GM20000 (cell line): ENCODE measurements at regions not wholly inside any gene's neighbourhood (a gene's known extent, or its start where the extent isn't known, plus 50 kb on each side); places are given as distances from the start of the nearest gene placed in this dataset.

ENCODE experiments used
- DNase-seq: peaks from one replicate; pipeline ENCODE4 v3.0.0; 2012; ENCODE audit warnings: low spot score
- TF ChIP-seq, protein P1 (sequence below): IDR thresholded peaks from 2 replicates; pipeline ENCODE4 v1.5.1; 2012; ENCODE audit warnings: mild to moderate bottlenecking, control low read depth; ENCODE audit errors: extremely low read depth, missing control alignments

DNA sequence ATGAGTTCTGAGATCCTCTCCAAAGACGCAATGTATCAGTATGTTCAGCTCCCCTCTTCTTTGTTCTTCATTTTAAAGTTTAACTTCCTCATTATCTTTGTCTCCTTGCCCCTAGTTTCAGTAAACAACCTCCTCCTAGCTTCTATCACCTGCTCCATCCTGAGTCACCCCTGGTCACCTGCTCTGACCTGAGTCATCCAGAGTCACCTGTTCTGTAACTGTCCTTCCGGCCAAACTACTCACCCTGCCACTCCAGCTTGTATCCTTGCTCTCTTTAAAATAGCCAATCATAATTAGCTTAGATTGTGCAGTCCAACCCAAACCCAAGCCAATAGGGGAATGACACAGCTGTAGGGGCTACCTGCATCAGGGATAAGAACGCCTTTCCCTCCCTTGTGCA lies 332.0 kb downstream of the OLFM3 start:
- DNase-seq: no peak
- TF ChIP-seq, protein P1, sequence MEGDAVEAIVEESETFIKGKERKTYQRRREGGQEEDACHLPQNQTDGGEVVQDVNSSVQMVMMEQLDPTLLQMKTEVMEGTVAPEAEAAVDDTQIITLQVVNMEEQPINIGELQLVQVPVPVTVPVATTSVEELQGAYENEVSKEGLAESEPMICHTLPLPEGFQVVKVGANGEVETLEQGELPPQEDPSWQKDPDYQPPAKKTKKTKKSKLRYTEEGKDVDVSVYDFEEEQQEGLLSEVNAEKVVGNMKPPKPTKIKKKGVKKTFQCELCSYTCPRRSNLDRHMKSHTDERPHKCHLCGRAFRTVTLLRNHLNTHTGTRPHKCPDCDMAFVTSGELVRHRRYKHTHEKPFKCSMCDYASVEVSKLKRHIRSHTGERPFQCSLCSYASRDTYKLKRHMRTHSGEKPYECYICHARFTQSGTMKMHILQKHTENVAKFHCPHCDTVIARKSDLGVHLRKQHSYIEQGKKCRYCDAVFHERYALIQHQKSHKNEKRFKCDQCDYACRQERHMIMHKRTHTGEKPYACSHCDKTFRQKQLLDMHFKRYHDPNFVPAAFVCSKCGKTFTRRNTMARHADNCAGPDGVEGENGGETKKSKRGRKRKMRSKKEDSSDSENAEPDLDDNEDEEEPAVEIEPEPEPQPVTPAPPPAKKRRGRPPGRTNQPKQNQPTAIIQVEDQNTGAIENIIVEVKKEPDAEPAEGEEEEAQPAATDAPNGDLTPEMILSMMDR: no peak

DNA sequence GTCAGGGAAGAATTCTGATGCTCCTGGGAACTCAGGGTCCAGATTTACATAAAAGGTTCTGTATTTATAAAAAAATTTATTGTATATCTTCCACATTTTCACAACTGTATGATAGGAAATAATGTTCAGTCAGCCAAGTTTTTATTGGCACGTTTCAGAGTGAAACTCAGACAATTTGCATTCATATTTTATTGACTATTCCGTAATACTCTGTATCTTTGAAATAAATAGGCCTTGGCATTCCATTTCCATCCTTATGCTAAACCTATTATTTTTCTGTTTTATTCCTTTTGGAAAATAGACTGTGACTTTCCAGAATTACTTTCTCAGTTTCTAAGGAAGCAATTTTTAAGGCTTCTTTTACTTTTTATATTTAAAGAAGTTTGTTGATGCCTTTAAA lies 329.0 kb downstream of the OLFM3 start:
- TF ChIP-seq, protein P1: no peak
- DNase-seq: no peak

GRCh38 chr1:101683136-101683535 lies 313.6 kb downstream of the OLFM3 start:
- DNase-seq: no peak
- TF ChIP-seq, protein P1: no peak

- no peak for DNase-seq
- TF ChIP-seq, protein P1: no peak
Measured at GRCh38 chr1:101683561-101683960, 313.2 kb downstream of the OLFM3 start.

DNA sequence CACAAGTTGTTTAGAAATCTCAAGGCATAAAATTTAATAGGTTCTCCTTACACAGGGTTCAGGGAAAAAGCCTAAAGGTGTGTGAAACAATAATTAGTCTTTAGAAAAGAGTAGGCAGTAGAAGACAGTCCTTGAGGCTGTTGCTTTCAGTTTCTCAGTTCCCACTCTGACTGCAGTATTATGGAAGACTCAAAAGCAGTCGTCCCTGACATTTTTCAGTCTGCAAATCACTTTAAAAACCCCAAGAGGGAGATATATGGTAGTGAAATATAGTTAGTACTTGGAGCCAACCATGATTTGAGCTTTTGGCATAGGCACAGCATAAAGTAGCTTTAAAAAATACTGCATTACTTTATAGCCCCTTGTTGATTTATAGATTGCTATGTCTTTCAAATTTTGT lies 299.7 kb downstream of the OLFM3 start:
- no peak for DNase-seq
- TF ChIP-seq, protein P1: no peak

GRCh38 chr1:101698681-101699080 lies 298.0 kb downstream of the OLFM3 start:
- TF ChIP-seq, protein P1: no peak
- no peak for DNase-seq

- DNase-seq: no peak
- TF ChIP-seq, protein P1: no peak
Measured at GRCh38 chr1:101704895-101705294, 291.8 kb downstream of the OLFM3 start.

DNA sequence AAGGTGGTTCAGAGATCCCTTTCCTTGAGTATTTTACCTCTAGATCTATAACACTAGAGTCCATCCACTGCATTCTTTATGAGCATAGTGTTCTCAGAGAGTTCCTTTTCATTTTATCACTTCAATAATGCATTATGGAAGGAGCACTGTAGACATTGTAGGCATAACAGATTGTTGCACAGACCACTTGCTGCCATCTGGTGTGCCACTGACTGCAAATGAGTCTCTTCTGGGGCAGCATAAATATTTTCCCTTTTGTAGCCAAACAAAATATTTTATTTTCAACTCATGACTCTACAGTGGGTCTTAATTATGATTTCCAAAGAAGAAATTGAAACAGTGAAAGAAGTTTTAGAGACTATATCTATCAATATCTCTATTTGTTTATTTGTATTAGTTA lies 290.4 kb downstream of the OLFM3 start:
- no peak for DNase-seq
- TF ChIP-seq, protein P1: no peak
